ENCODE measurements at regions not wholly inside any gene's neighbourhood (a gene's known extent, or its start where the extent isn't known, plus 50 kb on each side); places are given as distances from the start of the nearest gene placed in this dataset.

- DNase-seq (ENCODE audit: insufficient read length, low spot score) (no peak), FAIRE-seq (no peak)
- no peak for TF ChIP-seq CTCF (IDR thresholded peaks at IDR 0.05; ENCODE audit: insufficient read depth, missing control alignments)
Observed at GRCh38 chr5:34598177-34598794, 57.8 kb upstream of the RAI14 start.

- FAIRE-seq: no peak
- no peak for TF ChIP-seq CTCF (IDR thresholded peaks at IDR 0.05; ENCODE audit: insufficient read depth, missing control alignments)
- no peak for DNase-seq (ENCODE audit: insufficient read length, low spot score)
Observed at GRCh38 chr5:34599471-34600117, 56.5 kb upstream of the RAI14 start.

- no peak for FAIRE-seq
- DNase-seq (ENCODE audit: insufficient read length, low spot score): no peak
- TF ChIP-seq CTCF (IDR thresholded peaks at IDR 0.05; ENCODE audit: insufficient read depth, missing control alignments): no peak
Observed at GRCh38 chr5:34600118-34600493, 56.0 kb upstream of the RAI14 start.

DNA sequence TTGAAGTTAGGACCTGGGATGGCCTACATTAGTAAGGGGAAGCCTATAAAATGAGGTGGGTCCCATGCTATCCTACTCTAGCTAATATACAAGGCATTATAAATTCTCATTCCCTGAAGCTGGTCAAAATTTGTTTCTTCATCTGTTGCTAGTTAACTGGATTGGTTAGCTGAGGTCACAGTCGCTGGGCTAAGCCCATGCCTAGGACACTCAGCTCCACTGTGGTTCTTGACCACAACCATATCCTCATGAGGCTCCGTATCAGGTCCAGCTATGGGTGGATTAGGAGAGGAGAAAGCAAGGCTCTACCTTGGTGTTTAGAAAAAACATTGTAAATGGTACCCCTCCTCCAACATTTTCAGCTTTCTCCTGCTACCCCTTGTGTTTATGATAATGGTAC is 52.8 kb upstream of the RAI14 start:
- no peak for TF ChIP-seq CTCF (IDR thresholded peaks at IDR 0.05; ENCODE audit: insufficient read depth, missing control alignments)
- DNase-seq (ENCODE audit: insufficient read length, low spot score) (no peak), FAIRE-seq (no peak)

GRCh38 chr5:34604119-34604675 is 51.9 kb upstream of the RAI14 start:
- FAIRE-seq (no peak), DNase-seq (ENCODE audit: insufficient read length, low spot score) (no peak)
- TF ChIP-seq CTCF (IDR thresholded peaks at IDR 0.05; ENCODE audit: insufficient read depth, missing control alignments): no peak

- FAIRE-seq: no peak
- no peak for DNase-seq (ENCODE audit: insufficient read length, low spot score)
- no peak for TF ChIP-seq CTCF (IDR thresholded peaks at IDR 0.05; ENCODE audit: insufficient read depth, missing control alignments)
Observed at GRCh38 chr5:34606101-34606500, 50.0 kb upstream of the RAI14 start.
